ENCODE measurements at regions not wholly inside any gene's neighbourhood (a gene's known extent, or its start where the extent isn't known, plus 50 kb on each side); places are given as distances from the start of the nearest gene placed in this dataset.

GRCh38 chrX:30949554-30949953 is 60.5 kb upstream of the TAB3 start:
- DNase-seq = no peak

- DNase-seq = no peak
Observed at GRCh38 chrX:30948626-30949025, 59.6 kb upstream of the TAB3 start.

- no peak for DNase-seq
Observed at GRCh38 chrX:30948051-30948450, 59.0 kb upstream of the TAB3 start.

- no peak for DNase-seq
Observed at GRCh38 chrX:30943984-30944383, 54.9 kb upstream of the TAB3 start.

- no peak for DNase-seq
Observed at GRCh38 chrX:30941898-30942297, 52.8 kb upstream of the TAB3 start.

- DNase-seq = peak; percentile 39
Observed at GRCh38 chrX:30939928-30940327, 50.9 kb upstream of the TAB3 start.

Data from NCI-H69 (cell line).